PC-9 (cell line): ENCODE measurements at regions not wholly inside any gene's neighbourhood (a gene's known extent, or its start where the extent isn't known, plus 50 kb on each side); places are given as distances from the start of the nearest gene placed in this dataset.

Experiments
- CTCF ChIP-seq: fragments of 200-600 bp; sonication (generic); conservative IDR thresholded peaks from 2 replicates; pipeline ENCODE4 v1.6.1; 2017; ENCODE audit warnings: mixed run types, antibody characterized with exemption, mild to moderate bottlenecking, moderate library complexity
- EZH2 ChIP-seq: fragments of 200-600 bp; sonication (generic); IDR thresholded peaks from 2 replicates; pipeline ENCODE4 v1.8.0; 2017; ENCODE audit warnings: antibody characterized with exemption, low read depth

- no peak for TF ChIP-seq CTCF
- TF ChIP-seq EZH2, result no peak
Observed at GRCh38 chr12:13573698-13574321, 377.3 kb downstream of the EMP1 start.
